HCT116 (cell line): ENCODE measurements at regions not wholly inside any gene's neighbourhood (a gene's known extent, or its start where the extent isn't known, plus 50 kb on each side); places are given as distances from the start of the nearest gene placed in this dataset.
"Not testable (repeated sequence)": the region's sequence is repeated elsewhere in the genome, so short reads cannot be mapped to it uniquely, and the experiment has no call there.

Experiments
- ATAC-seq: fragments of 200-7000 bp; cut with Tn5 transposase; 2 replicates; pipeline ENCODE4 v1.9.1; 2020; ENCODE audit warnings: mild to moderate bottlenecking, moderate library complexity
- BruUV-seq: library from RNA; stranded (reverse); fragments of 400-500 nt; replicated peaks from 2 replicates; lab custom pipeline; 2021; lab: Mats Ljungman, UMichigan
- CTCF ChIA-PET: fragments of 300-600 bp; sonication (Branson Sonifier 250); formaldehyde crosslinking; loops from one replicate; lab custom pipeline; 2021; ENCODE audit warnings: antibody characterized with exemption; lab: Charles Lee
- POLR2A ChIA-PET: fragments of 300-600, 350-600 bp; sonication (Branson Sonifier 250); formaldehyde crosslinking; loops from one replicate; lab custom pipeline; 2021; ENCODE audit warnings: antibody characterized with exemption; lab: Charles Lee
- RAD21 ChIA-PET, 2 experiments: fragments of 300-600 bp; sonication (Branson Sonifier 250); formaldehyde crosslinking; loops; one replicate each; lab custom pipeline; 2023; ENCODE audit warnings: low total read pairs in 2 of 2; ENCODE audit not compliant: uncharacterized antibody in 2 of 2, unreplicated experiment in 2 of 2, low non-redundant PET in 1 of 2; lab: Charles Lee
- DNase-seq: peaks from one replicate; pipeline ENCODE4 v3.0.0-alpha.2; 2010; ENCODE audit warnings: low read depth, low spot score
- H2AFZ ChIP-seq: fragments of 200-600 bp; shearing (Covaris generic), sonication (generic); 2 replicates; pipeline ENCODE4 v1.6.1; 2017; ENCODE audit warnings: low read depth, mixed run types, mixed read lengths, antibody characterized with exemption, low read length; ENCODE audit not compliant: poor library complexity, severe bottlenecking
- H3K27ac ChIP-seq: 2 replicates; pipeline ENCODE4 v1.5.1; 2012; ENCODE audit warnings: low read depth, low read length
- H3K27me3 ChIP-seq: fragments of 200-600 bp; sonication (generic); 2 replicates; pipeline ENCODE4 v1.6.1; 2016; ENCODE audit warnings: mixed run types, low read length, mixed read lengths; ENCODE audit not compliant: insufficient read depth
- H3K36me3 ChIP-seq, 2 experiments: fragments of 200-500 bp in 1 of 2; fragments of 200-600 bp in 1 of 2; sonication (Bioruptor generic) in 1 of 2; sonication (generic) in 1 of 2; 2 replicates each; pipeline versions ENCODE4 v1.5.1 to v1.6.1; 2014 to 2016; ENCODE audit warnings: low read length in 2 of 2, inconsistent platforms in 1 of 2, mixed read lengths in 1 of 2, mixed run types in 1 of 2; ENCODE audit not compliant: insufficient read depth in 2 of 2, control insufficient read depth in 1 of 2
- H3K4me1 ChIP-seq, 2 experiments: fragments of 200-600 bp in 1 of 2; sonication (generic) in 1 of 2; 2 replicates each; pipeline versions ENCODE4 v1.5.1 to v1.6.1; 2012 to 2017; ENCODE audit warnings: low read length in 2 of 2, inconsistent platforms in 1 of 2, mild to moderate bottlenecking in 1 of 2, mixed read lengths in 1 of 2, mixed run types in 1 of 2, moderate library complexity in 1 of 2; ENCODE audit not compliant: insufficient read depth in 2 of 2, control insufficient read depth in 1 of 2
- H3K4me2 ChIP-seq: fragments of 200-600 bp; sonication (generic); 2 replicates; pipeline ENCODE4 v1.6.1; 2017; ENCODE audit warnings: mixed run types, low read length, mixed read lengths
- H3K4me3 ChIP-seq, 2 experiments: fragments of 200-600 bp in 1 of 2; sonication (generic) in 1 of 2; replicated peaks in 1 of 2; 2 replicates each; pipeline ENCODE4 v1.5.1; 2011 to 2016; ENCODE audit warnings: low read length in 2 of 2, control low read depth in 1 of 2, low read depth in 1 of 2, mild to moderate bottlenecking in 1 of 2, mixed read lengths in 1 of 2, mixed run types in 1 of 2
- H3K79me2 ChIP-seq: fragments of 200-600 bp; sonication (generic); 2 replicates; pipeline ENCODE4 v1.6.1; 2017; ENCODE audit warnings: mild to moderate bottlenecking, mixed run types, low read length, moderate library complexity, mixed read lengths; ENCODE audit not compliant: insufficient read depth
- H3K9ac ChIP-seq: fragments of 200-600 bp; sonication (generic); 2 replicates; pipeline ENCODE4 v1.6.1; 2016; ENCODE audit warnings: low read length, mixed read lengths
- H3K9me2 ChIP-seq: fragments of 200-600 bp; sonication (generic), shearing (Covaris generic); 2 replicates; pipeline ENCODE4 v1.6.1; 2017; ENCODE audit warnings: mixed run types, mild to moderate bottlenecking, moderate library complexity; ENCODE audit not compliant: insufficient read depth
- H3K9me3 ChIP-seq, 2 experiments: fragments of 200-500 bp in 1 of 2; fragments of 200-600 bp in 1 of 2; sonication (Bioruptor generic) in 1 of 2; sonication (generic) in 1 of 2; 2 replicates each; pipeline ENCODE4 v1.6.1; 2014 to 2017; ENCODE audit warnings: low read length in 2 of 2, mixed read lengths in 2 of 2, inconsistent platforms in 1 of 2, low read depth in 1 of 2, mild to moderate bottlenecking in 1 of 2, mixed run types in 1 of 2, moderate library complexity in 1 of 2; ENCODE audit not compliant: control insufficient read depth in 1 of 2, insufficient read depth in 1 of 2
- H4K20me1 ChIP-seq: fragments of 200-600 bp; sonication (generic), shearing (Covaris generic); 2 replicates; pipeline ENCODE4 v1.6.1; 2017; ENCODE audit warnings: mixed run types, mild to moderate bottlenecking, moderate library complexity; ENCODE audit not compliant: insufficient read depth
- ATF3 ChIP-seq: IDR thresholded peaks from 2 replicates; pipeline ENCODE4 v1.6.1; 2012
- EGR1 ChIP-seq: IDR thresholded peaks from 2 replicates; pipeline ENCODE4 v1.6.1; 2012; ENCODE audit warnings: low read depth
- ELF1 ChIP-seq: IDR thresholded peaks from 2 replicates; pipeline ENCODE4 v1.6.1; 2012; ENCODE audit warnings: low read depth, borderline replicate concordance
- FOSL1 ChIP-seq: IDR thresholded peaks from 2 replicates; pipeline ENCODE4 v1.6.1; 2012; ENCODE audit warnings: low read depth
- JUND ChIP-seq: IDR thresholded peaks from 2 replicates; pipeline ENCODE4 v1.6.1; 2012
- POLR2A ChIP-seq: IDR thresholded peaks from 2 replicates; pipeline ENCODE4 v1.7.0; 2011; ENCODE audit warnings: borderline replicate concordance; ENCODE audit not compliant: insufficient read depth, insufficient read length; ENCODE audit errors: extremely low read depth
- RAD21 ChIP-seq: IDR thresholded peaks from 2 replicates; pipeline ENCODE4 v1.6.1; 2012; ENCODE audit warnings: low read depth, mild to moderate bottlenecking
- REST ChIP-seq: IDR thresholded peaks from 2 replicates; pipeline ENCODE4 v1.6.1; 2012; ENCODE audit warnings: low read depth
- SP1 ChIP-seq: IDR thresholded peaks from 2 replicates; pipeline ENCODE4 v1.6.1; 2012; ENCODE audit warnings: low read depth
- SRF ChIP-seq: IDR thresholded peaks from 2 replicates; pipeline ENCODE4 v1.6.1; 2012; ENCODE audit warnings: low read depth
- YY1 ChIP-seq: IDR thresholded peaks from 2 replicates; pipeline ENCODE4 v1.6.1; 2011; ENCODE audit warnings: low read length, low read depth, moderate library complexity, mild to moderate bottlenecking; ENCODE audit not compliant: insufficient replicate concordance; ENCODE audit errors: extremely low read depth
- ZBTB33 ChIP-seq: IDR thresholded peaks from 2 replicates; pipeline ENCODE4 v1.6.1; 2011; ENCODE audit warnings: mild to moderate bottlenecking, low read length, moderate library complexity; ENCODE audit not compliant: insufficient replicate concordance; ENCODE audit errors: extremely low read depth
- ZFX ChIP-seq: fragments of 450-650 bp; IDR thresholded peaks from 2 replicates; pipeline ENCODE4 v1.6.1; 2017
- ZNF274 ChIP-seq: fragments of 200-500 bp; sonication (Bioruptor generic); IDR thresholded peaks from 2 replicates; pipeline ENCODE4 v1.6.1; 2014; ENCODE audit warnings: mild to moderate bottlenecking, low read depth, low read length, inconsistent platforms
- intact Hi-C: fragments of 100-400 bp; cut with micrococcal nuclease; formaldehyde crosslinking; loops from 2 replicates; pipeline ENCODE4 v1.10.0; 2022

GRCh38 chr1:90811444-90811950 lies 94.4 kb upstream of the BARHL2 start:
- intact Hi-C loops, CTCF ChIA-PET, RAD21 ChIA-PET: not testable (repeated sequence)

GRCh38 chr1:90810681-90811080 lies 93.6 kb upstream of the BARHL2 start:
- intact Hi-C loops: no loop called here
- H3K79me2 ChIP-seq: no peaks in the 10 kb centered on the region
- no peaks in the 10 kb centered on the region for H3K27me3 ChIP-seq
- no peaks in the 10 kb centered on the region for H3K36me3 ChIP-seq
- ChIA-PET CTCF (no interaction called here), RAD21 (no interaction called here), POLR2A (no interaction called here)
- no TSS peak for BruUV-seq
- no peaks in the 10 kb centered on the region for H3K9me2 ChIP-seq
- no peak overlapping the region for H3K4me2 ChIP-seq
- no peaks in the 10 kb centered on the region for H3K9me3 ChIP-seq
- ATAC-seq: no peak
- H3K4me1 ChIP-seq: no peaks in the 10 kb centered on the region
- H3K27ac ChIP-seq: no peak overlapping the region
- no peaks in the 10 kb centered on the region for H4K20me1 ChIP-seq
- no peak overlapping the region for H2AFZ ChIP-seq
- TF ChIP-seq JUND (no peak), ELF1 (no peak), EGR1 (no peak), FOSL1 (no peak), POLR2A (no peak), SRF (no peak), RAD21 (no peak), ZBTB33 (no peak), YY1 (no peak), ATF3 (no peak), ZNF274 (no peak), SP1 (no peak), REST (no peak), ZFX (no peak)
- TF ChIP-seq, all 23 proteins: peak for 0
- no peak for DNase-seq
- H3K4me3 ChIP-seq: no peak overlapping the region
- no peak overlapping the region for H3K9ac ChIP-seq

More at GRCh38 chr1:90811444-90811950, 94.4 kb upstream of the BARHL2 start:
- H3K9me2 ChIP-seq, H2AFZ ChIP-seq, H3K79me2 ChIP-seq, H3K27me3 ChIP-seq, H3K9me3 ChIP-seq, POLR2A ChIA-PET, H3K4me1 ChIP-seq, H3K9ac ChIP-seq, H4K20me1 ChIP-seq, H3K36me3 ChIP-seq, H3K27ac ChIP-seq, H3K4me3 ChIP-seq, BruUV-seq, ATAC-seq, DNase-seq, H3K4me2 ChIP-seq: not testable (repeated sequence)
